ENCODE measurements at regions not wholly inside any gene's neighbourhood (a gene's known extent, or its start where the extent isn't known, plus 50 kb on each side); places are given as distances from the start of the nearest gene placed in this dataset.
"Not testable (repeated sequence)": the region's sequence is repeated elsewhere in the genome, so short reads cannot be mapped to it uniquely, and the experiment has no call there.

GRCh38 chr9:29432191-29432590 lies 1858.9 kb upstream of the C9orf72 start:
- H3K4me3 ChIP-seq (ENCODE audit: low read depth, low read length): no peak overlapping the region
- no peak for TF ChIP-seq CTCF (IDR thresholded peaks at IDR 0.05; ENCODE audit: borderline replicate concordance, insufficient read depth, low read depth, low read length)

DNA sequence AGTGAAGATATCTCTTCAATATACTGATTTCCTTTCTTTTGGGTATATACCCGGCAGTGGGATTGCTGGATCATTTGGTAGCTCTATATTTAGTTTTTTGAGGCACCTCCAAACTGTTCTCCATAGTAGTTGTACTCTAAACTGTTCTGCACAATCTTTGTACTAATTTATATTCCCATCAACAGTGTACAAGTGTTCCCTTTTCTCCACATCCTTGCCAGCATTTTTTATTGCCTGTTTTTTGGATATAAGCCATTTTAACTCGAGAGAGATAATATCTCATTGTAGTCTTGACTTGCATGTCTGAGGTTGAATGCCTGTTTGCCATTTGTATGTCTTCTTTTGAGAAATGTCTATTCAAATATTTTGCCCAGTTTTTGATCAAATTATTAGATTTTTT lies 1859.4 kb upstream of the C9orf72 start:
- not testable (repeated sequence) for H3K4me3 ChIP-seq (ENCODE audit: low read depth, low read length)

DNA sequence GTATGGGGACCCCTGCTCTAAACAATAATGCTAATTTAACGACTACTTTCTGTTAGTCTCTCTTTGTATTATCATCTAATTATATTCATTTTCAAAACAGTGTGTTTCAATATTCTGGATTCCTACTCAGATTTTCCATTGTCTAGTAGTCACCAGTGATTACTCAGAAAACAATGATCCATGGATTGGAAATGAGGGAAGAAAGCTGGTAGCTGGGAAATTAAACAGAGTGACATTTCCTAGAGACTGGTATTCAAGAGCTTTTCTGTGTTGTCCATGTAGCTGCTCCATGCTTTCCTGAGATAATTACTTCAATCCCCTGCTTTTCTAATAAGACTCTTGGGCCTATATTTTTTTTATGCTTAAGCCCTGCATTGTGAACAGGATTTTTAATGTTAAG lies 1862.1 kb upstream of the C9orf72 start:
- H3K4me3 ChIP-seq (ENCODE audit: low read depth, low read length): no peak overlapping the region
- TF ChIP-seq CTCF (IDR thresholded peaks at IDR 0.05; ENCODE audit: borderline replicate concordance, insufficient read depth, low read depth, low read length): no peak

DNA sequence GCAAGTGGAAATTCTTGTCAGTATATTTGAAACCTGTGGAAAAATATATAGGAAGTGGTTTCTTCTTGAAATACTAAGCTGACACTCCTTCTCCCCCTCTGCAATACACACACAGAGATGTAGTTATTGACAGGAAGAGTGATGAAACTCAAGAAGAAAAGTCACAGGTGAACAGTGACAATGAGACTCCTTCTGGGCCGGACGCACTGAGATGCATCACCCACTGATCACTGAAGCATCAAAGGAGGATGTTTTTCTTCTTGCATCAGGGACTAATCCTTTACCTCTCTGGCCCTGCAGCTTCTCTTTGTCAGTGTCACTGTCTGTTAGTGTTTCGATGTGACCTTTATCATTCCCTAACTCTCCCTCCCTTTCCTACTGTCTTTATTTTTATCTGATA lies 1864.2 kb upstream of the C9orf72 start:
- no peak overlapping the region for H3K4me3 ChIP-seq (ENCODE audit: low read depth, low read length)
- TF ChIP-seq CTCF (IDR thresholded peaks at IDR 0.05; ENCODE audit: borderline replicate concordance, insufficient read depth, low read depth, low read length): no peak

- no peak overlapping the region for H3K4me3 ChIP-seq (ENCODE audit: low read depth, low read length)
- TF ChIP-seq CTCF (IDR thresholded peaks at IDR 0.05; ENCODE audit: borderline replicate concordance, insufficient read depth, low read depth, low read length): no peak
Observed at GRCh38 chr9:29439961-29440360, 1866.7 kb upstream of the C9orf72 start.

DNA sequence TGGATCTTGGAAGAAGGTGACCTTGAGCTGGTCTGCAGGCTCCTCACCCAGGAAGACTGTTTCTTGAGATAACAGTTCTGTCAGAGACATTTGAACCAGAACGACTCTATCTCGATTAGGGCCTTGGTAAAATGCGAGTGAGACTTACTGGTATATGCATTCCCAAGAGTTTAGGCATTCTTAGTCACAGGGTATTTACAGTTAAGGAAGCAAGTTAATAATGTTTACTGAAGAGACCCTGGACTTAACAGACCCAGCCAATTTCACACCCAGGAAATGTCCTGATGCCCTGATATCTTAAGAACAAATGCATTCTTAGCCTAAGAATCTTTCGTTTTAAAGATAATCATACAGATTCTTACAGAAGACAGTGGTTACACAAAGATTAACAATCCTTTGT lies 1867.2 kb upstream of the C9orf72 start:
- no peak for TF ChIP-seq CTCF (IDR thresholded peaks at IDR 0.05; ENCODE audit: borderline replicate concordance, insufficient read depth, low read depth, low read length)
- H3K4me3 ChIP-seq (ENCODE audit: low read depth, low read length): no peak overlapping the region

DNA sequence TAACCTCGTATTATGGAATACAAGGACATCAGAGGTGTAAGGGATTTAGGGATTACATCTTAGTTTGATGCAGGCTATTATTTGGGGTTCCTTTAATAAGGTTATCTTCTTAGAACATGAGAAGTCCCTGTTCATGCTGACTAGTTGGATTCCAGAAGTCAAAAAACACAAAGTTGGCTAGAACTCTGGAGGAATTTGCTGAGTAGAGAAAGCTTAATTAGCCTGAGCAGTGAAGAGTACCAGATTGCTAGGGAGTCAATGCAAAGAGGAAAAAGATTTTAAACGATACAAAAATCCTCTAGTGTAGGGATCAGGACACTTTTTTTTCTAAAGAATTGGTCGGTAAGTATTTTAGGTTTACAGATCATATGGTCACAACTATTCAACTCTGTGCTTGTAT lies 1872.5 kb upstream of the C9orf72 start:
- no peak for TF ChIP-seq CTCF (IDR thresholded peaks at IDR 0.05; ENCODE audit: borderline replicate concordance, insufficient read depth, low read depth, low read length)
- no peak overlapping the region for H3K4me3 ChIP-seq (ENCODE audit: low read depth, low read length)

DNA sequence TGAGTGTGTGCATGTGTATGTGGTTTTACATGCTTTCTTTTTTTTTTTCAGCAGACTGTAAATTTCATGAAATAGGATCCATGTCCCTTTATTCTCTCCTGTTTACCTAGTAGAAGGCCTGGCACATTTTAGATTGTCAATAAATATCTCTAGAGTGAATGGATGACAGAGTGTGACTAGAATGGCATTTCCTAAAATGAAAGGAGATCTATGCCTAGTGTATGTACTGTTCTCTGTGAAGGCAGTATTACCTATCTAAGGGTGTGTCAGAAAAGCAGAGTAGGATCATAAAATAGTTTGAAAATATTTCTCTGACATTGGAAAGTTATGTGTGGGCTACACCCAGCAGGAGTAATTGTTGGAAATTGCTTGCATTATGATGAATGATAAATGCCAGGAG lies 1876.0 kb upstream of the C9orf72 start:
- TF ChIP-seq CTCF (IDR thresholded peaks at IDR 0.05; ENCODE audit: borderline replicate concordance, insufficient read depth, low read depth, low read length): no peak
- H3K4me3 ChIP-seq (ENCODE audit: low read depth, low read length): no peak overlapping the region

GRCh38 chr9:29450343-29450875 lies 1877.1 kb upstream of the C9orf72 start:
- not testable (repeated sequence) for H3K4me3 ChIP-seq (ENCODE audit: low read depth, low read length)

Measured in GM12875 (cell line).